GM23338 (cell line): ENCODE measurements at regions not wholly inside any gene's neighbourhood (a gene's known extent, or its start where the extent isn't known, plus 50 kb on each side); places are given as distances from the start of the nearest gene placed in this dataset.

Source experiments
- ATAC-seq: fragments of 200-7000 bp; cut with Tn5 transposase; 3 replicates; pipeline ENCODE4 v1.9.1; 2020
- DNase-seq: peaks from one replicate; pipeline ENCODE4 v3.0.0-alpha.2; 2015; ENCODE audit warnings: low spot score
- H2AFZ ChIP-seq: fragments of 200-600 bp; sonication (generic); 2 replicates; pipeline ENCODE4 v1.8.0; 2016; ENCODE audit warnings: antibody characterized with exemption, mild to moderate bottlenecking, moderate library complexity
- H3F3A ChIP-seq: fragments of 200-600 bp; sonication (generic); replicated peaks from 2 replicates; pipeline ENCODE4 v1.8.0; 2017; ENCODE audit warnings: antibody characterized with exemption, mixed run types, low read depth
- H3K27ac ChIP-seq: fragments of 200-600 bp; sonication (generic); 2 replicates; pipeline ENCODE4 v1.6.1; 2016; ENCODE audit warnings: low read depth
- H3K27me3 ChIP-seq: fragments of 200-600 bp; sonication (generic); 2 replicates; pipeline ENCODE4 v1.8.0; 2016; ENCODE audit warnings: mild to moderate bottlenecking, mixed run types, moderate library complexity; ENCODE audit not compliant: insufficient read depth
- H3K36me3 ChIP-seq: fragments of 200-600 bp; sonication (generic); 2 replicates; pipeline ENCODE4 v1.8.0; 2016; ENCODE audit warnings: mild to moderate bottlenecking; ENCODE audit not compliant: insufficient read depth
- H3K4me1 ChIP-seq: fragments of 200-600 bp; sonication (generic); 2 replicates; pipeline ENCODE4 v1.8.0; 2016; ENCODE audit warnings: mild to moderate bottlenecking, moderate library complexity; ENCODE audit not compliant: insufficient read depth
- H3K4me2 ChIP-seq: fragments of 200-600 bp; sonication (generic); 2 replicates; pipeline ENCODE4 v1.7.1; 2017; ENCODE audit warnings: mixed run types
- H3K4me3 ChIP-seq: fragments of 200-600 bp; sonication (generic); 2 replicates; pipeline ENCODE4 v1.6.1; 2016; ENCODE audit warnings: mixed run types
- H3K79me2 ChIP-seq: fragments of 200-600 bp; sonication (generic); replicated peaks from 2 replicates; pipeline ENCODE4 v1.8.0; 2017; ENCODE audit warnings: mild to moderate bottlenecking; ENCODE audit not compliant: insufficient read depth
- H3K9me2 ChIP-seq: fragments of 200-600 bp; sonication (generic); 2 replicates; pipeline ENCODE4 v1.8.0; 2017; ENCODE audit not compliant: insufficient read depth
- H4K20me1 ChIP-seq: fragments of 200-600 bp; sonication (generic); replicated peaks from 2 replicates; pipeline ENCODE4 v1.8.0; 2017; ENCODE audit warnings: mild to moderate bottlenecking; ENCODE audit not compliant: insufficient read depth
- H3K27ac Mint-ChIP-seq: 2 replicates; pipeline ENCODE4 v1.8.0; 2020; ENCODE audit warnings: inconsistent platforms, mild to moderate bottlenecking, moderate library complexity, mixed read lengths
- H3K27me3 Mint-ChIP-seq: 3 replicates; pipeline ENCODE4 v1.8.0; 2022; ENCODE audit warnings: low read depth, mild to moderate bottlenecking, moderate library complexity, mixed read lengths, inconsistent platforms; ENCODE audit not compliant: insufficient read depth, poor library complexity
- H3K36me3 Mint-ChIP-seq: 3 replicates; pipeline ENCODE4 v1.8.0; 2021; ENCODE audit warnings: low read depth, mild to moderate bottlenecking, inconsistent platforms, moderate library complexity, mixed read lengths
- H3K4me1 Mint-ChIP-seq: 3 replicates; pipeline ENCODE4 v1.8.0; 2020; ENCODE audit warnings: mild to moderate bottlenecking, inconsistent platforms, mixed read lengths
- H3K4me3 Mint-ChIP-seq: 3 replicates; pipeline ENCODE4 v1.8.0; 2021; ENCODE audit warnings: moderate library complexity, mild to moderate bottlenecking, inconsistent platforms, mixed read lengths
- H3K9me3 Mint-ChIP-seq: 3 replicates; pipeline ENCODE4 v1.8.0; 2020; ENCODE audit warnings: moderate library complexity, mild to moderate bottlenecking, inconsistent platforms, mixed read lengths
- CTCF ChIP-seq, 2 experiments: fragments of 200-600 bp in 1 of 2; sonication (generic) in 1 of 2; conservative IDR thresholded peaks; 2 replicates each; pipeline versions ENCODE4 v1.5.1 to v1.6.1; 2016 to 2017; ENCODE audit warnings: antibody characterized with exemption in 2 of 2, low read depth in 2 of 2, mild to moderate bottlenecking in 2 of 2, moderate library complexity in 1 of 2
- EZH2phosphoT487 ChIP-seq: fragments of 200-600 bp; sonication (generic); IDR thresholded peaks from one replicate; pipeline ENCODE4 v1.8.1; 2018; ENCODE audit warnings: antibody characterized with exemption; ENCODE audit not compliant: unreplicated experiment
- JUNB ChIP-seq: IDR thresholded peaks from one replicate; pipeline ENCODE4 v1.6.1; 2016; ENCODE audit warnings: antibody characterized with exemption; ENCODE audit not compliant: unreplicated experiment
- NANOG ChIP-seq: IDR thresholded peaks from 2 replicates; pipeline ENCODE4 v1.6.1; 2016; ENCODE audit warnings: antibody characterized with exemption, borderline replicate concordance
- POLR2AphosphoS5 ChIP-seq: IDR thresholded peaks from 2 replicates; pipeline ENCODE4 v1.6.1; 2016; ENCODE audit warnings: antibody characterized with exemption, low read depth
- STAT1 ChIP-seq: IDR thresholded peaks from one replicate; pipeline ENCODE4 v1.6.1; 2016; ENCODE audit warnings: antibody characterized with exemption; ENCODE audit not compliant: unreplicated experiment
- ZNF114 ChIP-seq: fragments of 250-450 bp; sonication (Bioruptor Pico); IDR thresholded peaks from 2 replicates; pipeline ENCODE4 v1.5.0; 2020; ENCODE audit warnings: mild to moderate bottlenecking, moderate library complexity
- ZNF462 ChIP-seq: fragments of 250-450 bp; sonication (Bioruptor Pico); IDR thresholded peaks from 2 replicates; pipeline ENCODE4 v1.5.0; 2020; ENCODE audit warnings: mild to moderate bottlenecking, moderate library complexity

- H3K27ac Mint-ChIP-seq, result no peak overlapping the region
- no peak overlapping the region; the same call in 1 of the 2 replicates for H2AFZ ChIP-seq
Measured at GRCh38 chr12:87231818-87232217, 797.4 kb downstream of the C12orf50 start.

DNA sequence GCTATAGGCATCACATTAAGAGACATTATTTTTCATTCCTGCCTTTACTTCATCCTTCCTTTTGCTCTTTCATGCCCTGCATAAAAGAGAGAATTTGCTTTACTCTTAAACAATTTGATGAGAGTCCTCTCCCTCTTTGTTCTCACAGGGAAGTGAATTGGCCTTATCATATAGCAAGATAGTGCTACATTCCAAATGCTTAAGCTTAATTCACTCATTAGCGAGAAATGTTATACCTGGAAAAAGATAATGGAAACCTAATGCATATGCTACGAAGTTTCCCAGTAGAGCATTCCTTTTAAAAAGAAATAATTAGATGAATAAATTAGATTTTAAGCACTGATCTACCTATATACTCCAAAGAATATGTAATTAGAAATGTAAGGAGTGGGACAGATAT lies 798.8 kb downstream of the C12orf50 start:
- DNase-seq (no peak), ATAC-seq (no peak)
- H3K27me3 Mint-ChIP-seq, result no peaks in the 10 kb centered on the region
- Histone ChIP-seq H3K79me2 (no peaks in the 10 kb centered on the region), H4K20me1 (no peaks in the 10 kb centered on the region), H3K4me1 (no peaks in the 10 kb centered on the region), H2AFZ (no peak overlapping the region), H3K27ac (no peak overlapping the region), H3K27me3 (no peaks in the 10 kb centered on the region), H3F3A (no peaks in the 10 kb centered on the region), H3K4me3 (no peak overlapping the region), H3K9me2 (peaks cover under 1% of the 10 kb centered on the region; the same call in 1 of the 2 replicates), H3K36me3 (no peaks in the 10 kb centered on the region), H3K4me2 (no peak overlapping the region)
- H3K27ac Mint-ChIP-seq, result no peak overlapping the region
- no peaks in the 10 kb centered on the region for H3K4me1 Mint-ChIP-seq
- H3K36me3 Mint-ChIP-seq, result no peaks in the 10 kb centered on the region
- no peak for TF ChIP-seq EZH2phosphoT487
- no peak for TF ChIP-seq STAT1
- TF ChIP-seq ZNF114 (CRISPR knock-in tag), result no peak
- TF ChIP-seq NANOG, result no peak
- H3K9me3 Mint-ChIP-seq, result no peaks in the 10 kb centered on the region
- H3K4me3 Mint-ChIP-seq, result no peak overlapping the region

More at GRCh38 chr12:87231818-87232217, 797.4 kb downstream of the C12orf50 start:
- Histone ChIP-seq H3K79me2 (no peaks in the 10 kb centered on the region), H3K4me3 (no peak overlapping the region), H3K36me3 (no peaks in the 10 kb centered on the region), H3K27me3 (no peaks in the 10 kb centered on the region), H3K4me2 (no peak overlapping the region), H3K4me1 (no peaks in the 10 kb centered on the region), H3F3A (no peaks in the 10 kb centered on the region), H3K9me2 (peaks cover 7% of the 10 kb centered on the region), H4K20me1 (no peaks in the 10 kb centered on the region), H3K27ac (no peak overlapping the region)
- DNase-seq, result no peak
- no peak for ATAC-seq
- H3K36me3 Mint-ChIP-seq, result no peaks in the 10 kb centered on the region
- no peak for TF ChIP-seq POLR2AphosphoS5
- no peaks in the 10 kb centered on the region for H3K4me1 Mint-ChIP-seq
- H3K27me3 Mint-ChIP-seq, result no peaks in the 10 kb centered on the region
- H3K4me3 Mint-ChIP-seq, result no peak overlapping the region
- no peaks in the 10 kb centered on the region; the same call in 1 of the 3 replicates for H3K9me3 Mint-ChIP-seq

GRCh38 chr12:87227162-87227561 lies 802.0 kb downstream of the C12orf50 start:
- Histone ChIP-seq H3K36me3 (no peaks in the 10 kb centered on the region), H3K79me2 (no peaks in the 10 kb centered on the region), H3K9me2 (no peaks in the 10 kb centered on the region; the same call in 1 of the 2 replicates), H4K20me1 (no peaks in the 10 kb centered on the region), H3K4me3 (no peak overlapping the region), H3K27me3 (no peaks in the 10 kb centered on the region), H3K27ac (no peak overlapping the region), H3K4me2 (no peak overlapping the region), H3K4me1 (no peaks in the 10 kb centered on the region), H3F3A (no peaks in the 10 kb centered on the region), H2AFZ (no peak overlapping the region)
- no peak for DNase-seq
- no peak for ATAC-seq
- no peaks in the 10 kb centered on the region for H3K9me3 Mint-ChIP-seq
- H3K27ac Mint-ChIP-seq, result no peak overlapping the region
- no peaks in the 10 kb centered on the region for H3K36me3 Mint-ChIP-seq
- no peak overlapping the region for H3K4me3 Mint-ChIP-seq
- H3K27me3 Mint-ChIP-seq, result no peaks in the 10 kb centered on the region
- no peaks in the 10 kb centered on the region for H3K4me1 Mint-ChIP-seq
- TF ChIP-seq ZNF462 (CRISPR knock-in tag) (no peak), CTCF (conservative IDR thresholded peaks at IDR 0.05; ENCODE audit: low read depth in 2 of 2) (no peak), ZNF114 (CRISPR knock-in tag) (no peak), JUNB (no peak)
